ENCODE measurements at regions not wholly inside any gene's neighbourhood (a gene's known extent, or its start where the extent isn't known, plus 50 kb on each side); places are given as distances from the start of the nearest gene placed in this dataset.

DNA sequence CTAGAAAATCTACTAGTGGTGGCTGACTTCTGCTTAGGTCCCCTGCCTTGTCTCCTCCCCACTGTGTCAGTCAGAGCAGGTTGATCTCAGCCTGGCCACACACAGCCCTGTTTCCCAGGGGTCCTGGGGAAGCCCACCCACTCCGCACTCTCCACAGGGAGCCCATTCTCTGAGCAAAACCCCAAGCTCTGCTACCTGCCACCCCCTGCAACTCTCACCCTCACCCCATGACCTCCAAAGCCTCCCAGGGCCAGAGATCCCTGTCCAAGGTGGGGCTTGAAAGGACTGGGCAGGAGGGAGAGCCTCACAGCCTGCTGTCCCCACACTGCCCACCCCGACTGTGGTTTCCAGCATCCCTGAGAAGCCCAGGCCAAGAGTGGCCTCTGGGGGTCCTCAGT, 58.8 kb upstream of the ZNF536 start:
- H3K4me3 Mint-ChIP-seq (ENCODE audit: unreplicated experiment) = no peak overlapping the region
- no peaks in the 10 kb centered on the region for H3K27me3 Mint-ChIP-seq (ENCODE audit: insufficient read depth, unreplicated experiment)
- no peak overlapping the region for H3K27ac Mint-ChIP-seq (ENCODE audit: low read depth, unreplicated experiment)
- H3K4me1 Mint-ChIP-seq (ENCODE audit: insufficient read depth, unreplicated experiment) = no peaks in the 10 kb centered on the region
- no peak for DNase-seq (ENCODE audit: unreplicated experiment)
- H3K36me3 Mint-ChIP-seq (ENCODE audit: insufficient read depth, unreplicated experiment) = no peaks in the 10 kb centered on the region
- CTCF ChIA-PET = interaction anchor here (1.1 kb wide), 1 partner anchor 57 kb away, joined by 3 read pairs; no protein-coding TSS in a partner anchor
- POLR2A ChIA-PET = no interaction called here
- TF ChIP-seq, protein P1, sequence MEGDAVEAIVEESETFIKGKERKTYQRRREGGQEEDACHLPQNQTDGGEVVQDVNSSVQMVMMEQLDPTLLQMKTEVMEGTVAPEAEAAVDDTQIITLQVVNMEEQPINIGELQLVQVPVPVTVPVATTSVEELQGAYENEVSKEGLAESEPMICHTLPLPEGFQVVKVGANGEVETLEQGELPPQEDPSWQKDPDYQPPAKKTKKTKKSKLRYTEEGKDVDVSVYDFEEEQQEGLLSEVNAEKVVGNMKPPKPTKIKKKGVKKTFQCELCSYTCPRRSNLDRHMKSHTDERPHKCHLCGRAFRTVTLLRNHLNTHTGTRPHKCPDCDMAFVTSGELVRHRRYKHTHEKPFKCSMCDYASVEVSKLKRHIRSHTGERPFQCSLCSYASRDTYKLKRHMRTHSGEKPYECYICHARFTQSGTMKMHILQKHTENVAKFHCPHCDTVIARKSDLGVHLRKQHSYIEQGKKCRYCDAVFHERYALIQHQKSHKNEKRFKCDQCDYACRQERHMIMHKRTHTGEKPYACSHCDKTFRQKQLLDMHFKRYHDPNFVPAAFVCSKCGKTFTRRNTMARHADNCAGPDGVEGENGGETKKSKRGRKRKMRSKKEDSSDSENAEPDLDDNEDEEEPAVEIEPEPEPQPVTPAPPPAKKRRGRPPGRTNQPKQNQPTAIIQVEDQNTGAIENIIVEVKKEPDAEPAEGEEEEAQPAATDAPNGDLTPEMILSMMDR (IDR thresholded peaks at IDR 0.05; ENCODE audit: unreplicated experiment) = no peak
- intact Hi-C loops (cut with micrococcal nuclease) = no loop called here
- BruUV-seq (replicated peaks) = no TSS peak
- H3K9me3 Mint-ChIP-seq (ENCODE audit: unreplicated experiment) = peaks cover 22% of the 10 kb centered on the region

DNA sequence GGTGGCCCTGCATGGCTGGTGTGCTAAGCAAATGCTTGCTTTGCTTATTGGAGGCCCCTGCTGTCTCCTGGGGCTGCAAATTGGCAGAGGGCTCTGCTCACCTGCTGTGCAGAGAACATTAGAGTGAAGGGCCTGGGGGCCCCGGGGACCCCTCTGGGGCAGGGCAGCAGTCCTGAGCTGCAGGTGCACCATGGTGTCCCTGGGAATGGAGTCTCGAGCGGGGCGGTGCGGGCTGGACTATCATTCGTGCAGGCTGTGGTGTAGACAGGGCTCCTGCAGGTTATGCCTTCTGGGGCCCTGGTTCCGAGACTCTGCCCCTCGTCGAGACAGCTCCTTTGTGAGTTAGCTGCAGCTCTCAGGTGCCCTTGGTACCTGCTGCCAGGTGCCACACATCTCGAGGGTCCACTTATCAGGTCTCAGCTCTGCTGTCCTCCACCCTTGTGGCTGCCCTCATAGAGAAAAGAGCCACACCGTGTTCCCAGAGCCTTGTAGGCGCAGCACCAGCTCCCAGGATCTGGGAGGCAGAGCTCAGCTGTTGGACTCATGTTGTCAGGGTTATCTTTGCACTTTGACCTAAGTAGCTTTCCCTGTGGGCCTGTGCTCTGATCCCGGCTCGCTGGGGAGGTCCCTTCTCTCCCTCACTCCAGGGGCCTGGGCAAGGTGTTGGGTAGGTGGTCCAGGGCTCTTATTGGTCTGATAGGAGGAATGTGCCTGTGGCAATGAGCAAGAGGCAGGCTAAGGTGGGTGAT, 58.0 kb upstream of the ZNF536 start:
- TF ChIP-seq, protein P1 (IDR thresholded peaks at IDR 0.05; ENCODE audit: unreplicated experiment) = no peak
- no TSS peak for BruUV-seq (replicated peaks)
- no peak overlapping the region for H3K27ac Mint-ChIP-seq (ENCODE audit: low read depth, unreplicated experiment)
- H3K4me3 Mint-ChIP-seq (ENCODE audit: unreplicated experiment) = no peak overlapping the region
- no peak for DNase-seq (ENCODE audit: unreplicated experiment)
- ChIA-PET CTCF (interaction anchor here (1.1 kb wide), 1 partner anchor 57 kb away, joined by 3 read pairs; no protein-coding TSS in a partner anchor), POLR2A (no interaction called here)
- no peaks in the 10 kb centered on the region for H3K27me3 Mint-ChIP-seq (ENCODE audit: insufficient read depth, unreplicated experiment)
- intact Hi-C loops (cut with micrococcal nuclease) = no loop called here
- H3K4me1 Mint-ChIP-seq (ENCODE audit: insufficient read depth, unreplicated experiment) = no peaks in the 10 kb centered on the region
- H3K36me3 Mint-ChIP-seq (ENCODE audit: insufficient read depth, unreplicated experiment) = no peaks in the 10 kb centered on the region
- peaks cover 17% of the 10 kb centered on the region for H3K9me3 Mint-ChIP-seq (ENCODE audit: unreplicated experiment)

DNA sequence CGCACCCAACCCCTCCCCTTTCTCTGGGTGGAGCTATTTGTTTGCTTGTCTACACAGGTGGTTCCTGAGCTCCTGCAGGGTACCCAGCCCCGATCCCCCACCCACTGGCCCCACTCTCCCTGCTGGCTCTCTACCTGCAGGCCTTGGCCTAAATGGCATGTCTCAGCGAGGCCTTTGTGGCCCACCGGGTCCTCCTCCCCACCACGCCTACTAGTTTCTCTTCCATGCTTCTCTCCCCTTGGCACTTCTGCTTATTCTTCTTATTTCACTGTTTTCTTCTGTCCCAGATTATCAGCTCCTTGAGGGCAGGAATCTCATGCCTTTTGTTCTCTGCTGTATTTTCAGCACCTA, 57.4 kb upstream of the ZNF536 start:
- Mint-ChIP-seq H3K4me1 (ENCODE audit: insufficient read depth, unreplicated experiment) (no peaks in the 10 kb centered on the region), H3K9me3 (ENCODE audit: unreplicated experiment) (peaks cover 11% of the 10 kb centered on the region), H3K27me3 (ENCODE audit: insufficient read depth, unreplicated experiment) (no peaks in the 10 kb centered on the region), H3K36me3 (ENCODE audit: insufficient read depth, unreplicated experiment) (no peaks in the 10 kb centered on the region), H3K4me3 (ENCODE audit: unreplicated experiment) (no peak overlapping the region), H3K27ac (ENCODE audit: low read depth, unreplicated experiment) (no peak overlapping the region)
- TF ChIP-seq, protein P1 (IDR thresholded peaks at IDR 0.05; ENCODE audit: unreplicated experiment) = no peak
- CTCF ChIA-PET = no interaction called here
- no peak for DNase-seq (ENCODE audit: unreplicated experiment)
- no TSS peak for BruUV-seq (replicated peaks)
- intact Hi-C loops (cut with micrococcal nuclease) = no loop called here
- POLR2A ChIA-PET = no interaction called here

DNA sequence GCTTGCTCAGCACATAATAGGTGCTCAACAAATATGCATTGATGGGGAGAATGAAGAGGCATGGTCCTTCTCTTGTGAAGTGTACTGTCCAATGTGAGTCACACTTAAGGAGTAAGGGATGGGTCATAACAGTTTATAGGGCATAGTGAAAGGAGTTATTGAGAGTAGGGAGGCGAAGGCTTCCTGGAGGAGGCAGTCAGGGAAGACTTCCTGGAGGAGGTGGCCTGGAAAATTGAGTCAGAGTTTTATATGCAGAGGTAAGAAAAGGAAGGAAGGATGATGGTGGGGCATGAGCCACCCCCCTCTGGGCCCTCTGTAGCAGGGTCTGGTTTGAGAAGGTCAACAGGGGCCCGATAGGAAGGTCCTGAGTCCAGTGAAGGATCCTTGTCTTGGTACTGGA, 57.0 kb upstream of the ZNF536 start:
- H3K4me1 Mint-ChIP-seq (ENCODE audit: insufficient read depth, unreplicated experiment) = no peaks in the 10 kb centered on the region
- TF ChIP-seq, protein P1 (IDR thresholded peaks at IDR 0.05; ENCODE audit: unreplicated experiment) = no peak
- CTCF ChIA-PET = no interaction called here
- intact Hi-C loops (cut with micrococcal nuclease) = no loop called here
- POLR2A ChIA-PET = no interaction called here
- no peaks in the 10 kb centered on the region for H3K27me3 Mint-ChIP-seq (ENCODE audit: insufficient read depth, unreplicated experiment)
- peaks cover 10% of the 10 kb centered on the region for H3K9me3 Mint-ChIP-seq (ENCODE audit: unreplicated experiment)
- H3K4me3 Mint-ChIP-seq (ENCODE audit: unreplicated experiment) = no peak overlapping the region
- no peak for DNase-seq (ENCODE audit: unreplicated experiment)
- H3K36me3 Mint-ChIP-seq (ENCODE audit: insufficient read depth, unreplicated experiment) = no peaks in the 10 kb centered on the region
- BruUV-seq (replicated peaks) = no TSS peak
- H3K27ac Mint-ChIP-seq (ENCODE audit: low read depth, unreplicated experiment) = no peak overlapping the region
